Vagina (tissue), 2 donors: ENCODE measurements at regions not wholly inside any gene's neighbourhood (a gene's known extent, or its start where the extent isn't known, plus 50 kb on each side); places are given as distances from the start of the nearest gene placed in this dataset.

Experiments
- DNase-seq, 2 donors: peaks; one replicate each; pipeline ENCODE4 v3.0.0-alpha.2; 2017; ENCODE audit errors: extremely low spot score in 2 of 2
- H3K27ac ChIP-seq: fragments of 200-600 bp; sonication (generic); one replicate; pipeline ENCODE4 v1.5.1; 2019
- H3K27me3 ChIP-seq: fragments of 200-600 bp; sonication (generic); one replicate; pipeline ENCODE4 v1.5.1; 2019
- H3K36me3 ChIP-seq, 2 donors: fragments of 200-600 bp; sonication (generic); one replicate each; pipeline ENCODE4 v1.5.1; 2017 to 2019
- H3K4me1 ChIP-seq: fragments of 200-600 bp; sonication (generic); one replicate; pipeline ENCODE4 v1.5.1; 2019
- H3K4me3 ChIP-seq, 2 donors: fragments of 200-600 bp; sonication (generic); 1 replicate in 1 of 2; 2 replicates in 1 of 2; pipeline ENCODE4 v1.5.1; 2016 to 2019
- H3K9me3 ChIP-seq: fragments of 200-600 bp; sonication (generic); one replicate; pipeline ENCODE4 v1.5.1; 2019
- CTCF ChIP-seq, 3 experiments: fragments of 450-650 bp in 2 of 3; fragments of 200-600 bp in 1 of 3; sonication (generic) in 1 of 3; IDR thresholded peaks; one replicate each; pipeline ENCODE4 v1.5.1; 2017 to 2019; ENCODE audit warnings: antibody characterized with exemption in 3 of 3, mild to moderate bottlenecking in 2 of 3, moderate library complexity in 2 of 3
- POLR2A ChIP-seq, 2 donors: fragments of 450-650 bp; IDR thresholded peaks; one replicate each; pipeline ENCODE4 v1.6.1; 2017; ENCODE audit warnings: antibody characterized with exemption in 2 of 2, mild to moderate bottlenecking in 2 of 2, moderate library complexity in 2 of 2
- POLR2AphosphoS5 ChIP-seq, 2 donors: sonication (generic); formaldehyde crosslinking; IDR thresholded peaks; one replicate each; pipeline ENCODE4 v1.9.0; 2017; ENCODE audit warnings: antibody characterized with exemption in 2 of 2, mild to moderate bottlenecking in 2 of 2, low read depth in 1 of 2; ENCODE audit not compliant: insufficient read depth in 1 of 2
- intact Hi-C: fragments of 100-400 bp; cut with DNase I; formaldehyde crosslinking; loops from one replicate; pipeline ENCODE4 v1.15.1; 2023

DNA sequence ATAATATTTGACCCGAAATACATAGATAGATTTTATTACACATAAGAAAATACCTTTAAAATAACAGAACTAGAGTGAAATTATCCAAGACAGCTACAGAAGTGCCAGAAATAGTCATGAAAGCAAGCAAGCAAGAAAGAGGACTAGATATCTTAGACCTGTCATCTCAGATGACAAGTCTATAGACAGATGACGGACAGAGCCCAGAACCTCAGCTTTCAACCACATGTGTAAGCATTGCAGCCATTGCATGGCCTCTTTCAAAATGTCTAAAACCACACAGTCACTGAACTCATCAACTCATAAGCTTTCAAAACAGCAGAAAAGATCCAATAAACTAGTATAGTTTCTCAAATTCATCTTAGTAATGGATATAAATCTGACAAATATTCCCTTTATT lies 59.8 kb upstream of the FHIT start:
- Histone ChIP-seq H3K4me3 (no peak overlapping the region), H3K9me3 (no peaks in the 10 kb centered on the region), H3K36me3 (no peaks in the 10 kb centered on the region), H3K27me3 (no peaks in the 10 kb centered on the region), H3K27ac (no peak overlapping the region), H3K4me1 (no peaks in the 10 kb centered on the region)
- intact Hi-C loops, result no loop called here
- DNase-seq, result no peak
- TF ChIP-seq POLR2A (IDR thresholded peaks at IDR 0.05) (no peak), CTCF (IDR thresholded peaks at IDR 0.05) (no peak), POLR2AphosphoS5 (IDR thresholded peaks at IDR 0.05; ENCODE audit: insufficient read depth in 1 of 2, low read depth in 1 of 2) (no peak)

DNA sequence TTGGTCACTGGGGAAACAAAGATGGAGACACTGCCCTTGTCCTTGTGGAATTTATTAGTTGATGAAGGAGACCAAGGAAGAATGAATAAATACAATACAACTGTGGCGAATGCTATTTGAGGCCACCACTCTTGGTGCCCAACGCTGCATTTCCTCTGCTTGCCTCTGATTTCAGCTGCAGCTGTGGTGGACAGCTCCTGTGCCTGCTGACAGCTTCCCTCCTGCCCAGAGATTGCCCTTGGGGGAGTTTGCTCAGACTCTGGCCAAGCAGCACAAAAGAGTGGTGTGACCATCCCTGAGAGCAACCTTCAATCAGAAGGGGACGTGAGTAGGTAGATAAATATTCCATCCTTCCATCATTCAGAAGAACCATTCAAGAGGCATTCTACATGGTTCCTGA lies 64.6 kb upstream of the FHIT start:
- Histone ChIP-seq H3K36me3 (no peaks in the 10 kb centered on the region), H3K4me3 (no peak overlapping the region), H3K27me3 (no peaks in the 10 kb centered on the region), H3K4me1 (no peaks in the 10 kb centered on the region), H3K27ac (no peak overlapping the region), H3K9me3 (no peaks in the 10 kb centered on the region)
- DNase-seq, result no peak
- TF ChIP-seq POLR2AphosphoS5 (IDR thresholded peaks at IDR 0.05; ENCODE audit: insufficient read depth in 1 of 2, low read depth in 1 of 2), result no peak
- TF ChIP-seq CTCF (IDR thresholded peaks at IDR 0.05), result no peak
- no peak for TF ChIP-seq POLR2A (IDR thresholded peaks at IDR 0.05)
- intact Hi-C loops, result no loop called here

- intact Hi-C loops, result no loop called here
Measured at GRCh38 chr3:61323094-61323493, 71.8 kb upstream of the FHIT start.

GRCh38 chr3:61331929-61332552 lies 80.8 kb upstream of the FHIT start:
- no peak overlapping the region for H3K27ac ChIP-seq
- H3K4me1 ChIP-seq, result no peaks in the 10 kb centered on the region
- DNase-seq, result no peak
- intact Hi-C loops, result no loop called here
- H3K36me3 ChIP-seq, result no peaks in the 10 kb centered on the region
- no peaks in the 10 kb centered on the region for H3K27me3 ChIP-seq
- TF ChIP-seq CTCF (IDR thresholded peaks at IDR 0.05) (no peak), POLR2A (IDR thresholded peaks at IDR 0.05) (no peak), POLR2AphosphoS5 (IDR thresholded peaks at IDR 0.05; ENCODE audit: insufficient read depth in 1 of 2, low read depth in 1 of 2) (no peak)
- H3K4me3 ChIP-seq, result no peak overlapping the region
- no peaks in the 10 kb centered on the region for H3K9me3 ChIP-seq

More at GRCh38 chr3:61323094-61323493, 71.8 kb upstream of the FHIT start:
- Histone ChIP-seq H3K27ac (no peak overlapping the region), H3K4me3 (no peak overlapping the region), H3K4me1 (no peaks in the 10 kb centered on the region), H3K9me3 (no peaks in the 10 kb centered on the region), H3K36me3 (no peaks in the 10 kb centered on the region), H3K27me3 (no peaks in the 10 kb centered on the region)
- DNase-seq, result no peak
- TF ChIP-seq CTCF (IDR thresholded peaks at IDR 0.05) (no peak), POLR2A (IDR thresholded peaks at IDR 0.05) (no peak), POLR2AphosphoS5 (IDR thresholded peaks at IDR 0.05; ENCODE audit: insufficient read depth in 1 of 2, low read depth in 1 of 2) (no peak)

GRCh38 chr3:61333192-61333961 lies 82.1 kb upstream of the FHIT start:
- intact Hi-C loops, result no loop called here
- no peaks in the 10 kb centered on the region for H3K27me3 ChIP-seq
- H3K36me3 ChIP-seq, result no peaks in the 10 kb centered on the region
- TF ChIP-seq POLR2AphosphoS5 (IDR thresholded peaks at IDR 0.05; ENCODE audit: insufficient read depth in 1 of 2, low read depth in 1 of 2) (no peak), CTCF (IDR thresholded peaks at IDR 0.05) (no peak), POLR2A (IDR thresholded peaks at IDR 0.05) (no peak)
- H3K9me3 ChIP-seq, result no peaks in the 10 kb centered on the region
- DNase-seq, result no peak
- H3K4me1 ChIP-seq, result no peaks in the 10 kb centered on the region
- H3K4me3 ChIP-seq, result no peak overlapping the region
- no peak overlapping the region for H3K27ac ChIP-seq
